HG03378 (cell line): ENCODE measurements at regions not wholly inside any gene's neighbourhood (a gene's known extent, or its start where the extent isn't known, plus 50 kb on each side); places are given as distances from the start of the nearest gene placed in this dataset.

Experiments used
- ATAC-seq: cut with Tn5 transposase; IDR thresholded peaks from one replicate; pipeline ENCODE4 v1.9.1; 2021; ENCODE audit warnings: mild to moderate bottlenecking, moderate library complexity; ENCODE audit not compliant: unreplicated experiment

DNA sequence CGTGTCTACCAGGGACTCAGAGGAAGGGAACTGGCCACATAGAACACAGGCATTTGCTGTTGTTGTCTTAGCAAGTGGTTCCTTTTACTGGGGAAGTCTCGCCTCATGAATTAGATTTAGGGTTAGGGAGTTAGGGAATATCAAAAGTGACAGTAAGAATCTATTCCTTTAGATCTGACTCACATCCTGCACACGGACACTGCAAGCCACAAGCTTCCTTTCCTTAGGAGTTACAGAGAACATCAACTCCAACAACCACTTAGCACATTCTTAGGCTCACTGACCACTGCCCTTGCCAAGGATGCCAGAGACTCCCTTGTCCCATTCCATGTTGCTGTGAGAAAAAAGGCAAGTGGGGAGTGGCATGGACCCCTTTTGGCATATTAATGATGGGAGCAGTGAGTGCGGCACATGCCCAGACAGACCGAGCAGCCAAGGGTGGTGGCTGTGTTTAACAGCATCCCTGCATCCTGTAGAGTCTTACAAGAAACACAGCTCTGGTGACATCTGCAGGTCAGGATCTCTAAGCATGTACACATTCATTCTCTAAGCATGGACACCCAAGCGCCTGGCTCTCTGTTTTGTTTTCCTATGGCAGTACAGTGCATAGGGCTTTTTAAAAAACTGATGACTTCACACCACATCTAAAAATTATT lies 745.6 kb upstream of the RAB6C start:
- ATAC-seq = no peak

DNA sequence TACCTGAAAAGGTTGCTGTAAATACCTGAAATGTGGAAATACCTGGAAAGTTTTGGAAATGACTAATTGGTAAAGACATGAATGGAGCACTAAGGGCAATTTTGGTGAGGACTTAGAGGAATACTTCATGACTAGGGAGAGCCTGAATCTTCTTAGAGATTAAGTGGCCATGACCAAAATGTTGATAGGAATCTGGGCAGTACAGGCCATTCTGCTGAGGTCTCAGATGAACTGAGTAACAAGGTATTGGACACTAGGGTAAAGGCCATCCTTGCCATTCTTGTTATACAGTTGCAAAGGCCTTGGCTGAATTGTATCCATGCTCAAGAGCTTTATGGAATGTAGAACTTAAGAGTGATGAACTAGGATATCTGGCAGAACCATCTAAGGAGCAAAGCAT lies 742.9 kb upstream of the RAB6C start:
- ATAC-seq = no peak

GRCh38 chr2:129237966-129238725 lies 741.3 kb upstream of the RAB6C start:
- no peak for ATAC-seq

GRCh38 chr2:129239141-129239540 lies 740.3 kb upstream of the RAB6C start:
- no peak for ATAC-seq

DNA sequence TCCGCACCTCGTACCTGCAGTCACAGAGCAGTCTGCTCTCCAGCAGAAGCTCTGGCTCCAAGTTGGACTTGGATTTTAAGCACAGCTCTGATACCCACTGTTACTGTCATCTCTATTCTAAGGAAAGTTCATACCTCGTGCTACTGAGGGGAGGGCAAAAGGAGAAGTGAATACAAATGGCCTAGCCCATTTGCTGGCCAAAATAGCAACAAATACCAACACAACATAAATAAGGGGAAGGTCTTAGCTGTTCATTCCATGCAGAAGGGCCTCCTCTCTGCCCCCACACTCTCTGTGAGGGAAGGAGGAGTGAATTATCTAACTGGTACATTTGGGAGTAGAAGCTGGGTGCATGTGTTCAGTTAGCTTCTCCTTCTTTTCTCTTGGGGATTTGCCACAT lies 739.4 kb upstream of the RAB6C start:
- no peak for ATAC-seq

GRCh38 chr2:129242269-129242668 lies 737.2 kb upstream of the RAB6C start:
- no peak for ATAC-seq

DNA sequence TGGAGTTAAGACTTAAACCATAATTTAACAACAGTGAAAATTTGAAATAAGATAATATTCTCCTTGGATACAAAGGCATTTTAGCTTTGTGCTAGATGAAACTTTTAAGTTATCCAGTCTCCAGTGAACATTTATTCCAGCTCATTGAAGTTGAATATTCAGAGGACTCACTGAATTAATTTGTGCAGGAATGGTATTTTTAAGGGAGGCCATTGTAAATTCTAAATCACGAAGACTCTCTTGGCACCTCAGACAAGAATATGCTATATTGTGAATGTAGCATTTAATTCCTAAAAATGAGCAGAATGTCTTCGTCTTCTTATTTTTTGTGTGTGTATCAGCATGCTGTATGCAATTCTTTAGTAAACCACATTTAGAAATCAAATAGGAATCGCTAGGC lies 731.7 kb upstream of the RAB6C start:
- ATAC-seq = no peak

GRCh38 chr2:129248198-129248597 lies 731.3 kb upstream of the RAB6C start:
- ATAC-seq = no peak

DNA sequence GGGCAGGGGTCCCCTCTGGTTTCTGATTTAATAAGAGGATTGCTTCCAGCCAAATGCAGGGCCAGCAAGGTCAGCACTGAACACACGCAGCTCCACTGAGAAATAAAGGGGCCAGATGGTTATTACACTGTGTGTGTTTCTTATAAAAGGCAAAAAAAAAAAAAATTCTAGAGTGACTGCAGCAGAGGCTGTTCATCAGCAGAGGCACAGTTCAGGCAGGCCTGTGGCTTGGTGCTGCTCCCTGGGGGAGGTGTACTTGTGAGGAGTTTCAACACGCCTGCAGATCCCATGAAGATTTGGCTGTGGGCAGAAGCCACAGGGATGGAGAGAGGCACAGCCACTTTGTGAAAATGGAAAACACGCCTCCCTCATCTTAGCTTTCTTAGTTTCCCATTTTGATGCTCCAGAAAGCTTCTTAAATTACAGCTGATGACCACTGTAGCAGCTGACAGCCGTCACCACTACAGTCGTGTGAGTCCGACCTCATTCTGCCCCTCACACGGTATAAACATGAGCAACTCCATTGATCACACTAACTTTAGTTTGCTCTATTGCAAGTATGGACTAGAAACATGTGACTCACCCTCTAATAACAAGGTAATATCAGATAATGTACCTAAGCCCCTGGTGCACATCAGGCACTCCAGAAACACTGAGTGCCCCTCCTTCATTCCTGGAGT lies 726.5 kb upstream of the RAB6C start:
- no peak for ATAC-seq

DNA sequence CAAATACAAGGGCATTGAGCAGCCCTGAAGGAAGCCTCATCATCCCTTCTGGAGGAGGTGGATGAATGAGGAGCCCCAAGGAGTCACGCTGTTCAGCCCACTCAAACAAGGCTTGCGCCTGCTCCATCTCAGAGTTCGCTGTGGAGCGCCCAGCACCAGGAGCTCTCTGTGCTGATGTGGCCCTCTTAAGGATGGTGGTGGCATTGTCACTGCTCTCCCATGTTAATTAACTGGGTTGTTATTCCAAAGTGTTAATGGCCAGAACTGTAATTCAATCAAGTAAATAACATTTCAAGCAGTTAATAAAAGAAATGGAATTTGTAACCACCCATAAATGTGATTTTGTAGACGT lies 726.0 kb upstream of the RAB6C start:
- ATAC-seq = no peak

DNA sequence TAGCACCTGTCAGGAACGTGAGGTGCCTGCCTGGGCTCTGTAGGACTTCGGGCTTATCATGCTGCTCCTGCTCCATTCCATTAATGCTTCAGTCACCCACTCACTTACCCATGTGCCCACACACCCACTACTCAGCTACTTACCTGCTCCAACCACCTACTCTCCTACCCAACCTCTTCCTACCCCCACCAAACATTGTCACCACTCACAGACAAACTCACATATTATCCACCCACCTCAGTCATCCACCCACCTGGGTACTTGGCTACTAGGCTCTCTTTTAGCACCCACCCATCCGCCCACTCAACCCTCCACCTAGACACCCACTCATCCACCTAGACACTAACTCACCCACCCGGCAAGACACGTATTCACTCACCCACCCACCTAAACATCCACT lies 724.7 kb upstream of the RAB6C start:
- ATAC-seq = no peak

- no peak for ATAC-seq
Observed at GRCh38 chr2:129255610-129256313, 723.7 kb upstream of the RAB6C start.

GRCh38 chr2:129256642-129257041 lies 722.8 kb upstream of the RAB6C start:
- no peak for ATAC-seq

- ATAC-seq = no peak
Observed at GRCh38 chr2:129262934-129263333, 716.5 kb upstream of the RAB6C start.

- ATAC-seq = no peak
Observed at GRCh38 chr2:129263939-129264338, 715.5 kb upstream of the RAB6C start.

- no peak for ATAC-seq
Observed at GRCh38 chr2:129267559-129267958, 711.9 kb upstream of the RAB6C start.

GRCh38 chr2:129273266-129274037 lies 706.0 kb upstream of the RAB6C start:
- ATAC-seq = no peak

GRCh38 chr2:129274038-129274415 lies 705.4 kb upstream of the RAB6C start:
- no peak for ATAC-seq

- no peak for ATAC-seq
Observed at GRCh38 chr2:129274918-129275317, 704.5 kb upstream of the RAB6C start.

GRCh38 chr2:129275706-129276105 lies 703.8 kb upstream of the RAB6C start:
- no peak for ATAC-seq
